T-cell (primary cell): ENCODE measurements at regions not wholly inside any gene's neighbourhood (a gene's known extent, or its start where the extent isn't known, plus 50 kb on each side); places are given as distances from the start of the nearest gene placed in this dataset.

ENCODE experiments used
- ATAC-seq, 4 experiments: fragments of 200-7000 bp in 3 of 4; fragments of 150-1000 bp in 1 of 4; cut with Tn5 transposase; replicated peaks in 1 of 4; 1 replicate in 3 of 4; 2 replicates in 1 of 4; pipeline ENCODE4 v1.10.0; 2021; ENCODE audit warnings: moderate library complexity in 3 of 4, mild to moderate bottlenecking in 2 of 4, moderate number of reproducible peaks in 1 of 4
- CTCF ChIA-PET, 2 donors: fragments of 300-600 bp; sonication (Branson Sonifier 250); formaldehyde crosslinking; loops; one replicate each; lab custom pipeline; 2022; ENCODE audit warnings: antibody characterized with exemption in 2 of 2; lab: Charles Lee
- POLR2A ChIA-PET, 2 donors: fragments of 300-600 bp; sonication (Branson Sonifier 250); formaldehyde crosslinking; loops; one replicate each; lab custom pipeline; 2022; ENCODE audit warnings: antibody characterized with exemption in 2 of 2; lab: Charles Lee
- DNase-seq, 35 experiments: peaks; one replicate each; pipeline versions ENCODE4 v3.0.0 to v3.0.0-alpha.2; 2013 to 2023
- H3K27ac ChIP-seq: one replicate; pipeline ENCODE4 v1.5.1; 2013; ENCODE audit warnings: low read length
- H3K27me3 ChIP-seq, 2 experiments: replicated peaks in 1 of 2; 1 replicate in 1 of 2; 2 replicates in 1 of 2; pipeline versions ENCODE4 v1.6.1 to v1.7.0; 2013; ENCODE audit warnings: low read length in 1 of 2, mixed read lengths in 1 of 2; ENCODE audit not compliant: control insufficient read depth in 2 of 2, insufficient read depth in 2 of 2; ENCODE audit errors: extremely low read depth in 1 of 2
- H3K36me3 ChIP-seq, 2 donors: 1 replicate in 1 of 2; 2 replicates in 1 of 2; pipeline versions ENCODE4 v1.6.1 to v1.7.0; 2013; ENCODE audit warnings: low read length in 1 of 2; ENCODE audit not compliant: control insufficient read depth in 2 of 2, insufficient read depth in 1 of 2; ENCODE audit errors: extremely low read depth in 1 of 2
- H3K4me1 ChIP-seq, 2 experiments: 1 replicate in 1 of 2; 2 replicates in 1 of 2; pipeline versions ENCODE4 v1.6.1 to v1.7.0; 2013; ENCODE audit warnings: low read length in 2 of 2, mixed read lengths in 1 of 2; ENCODE audit not compliant: insufficient read depth in 2 of 2, control insufficient read depth in 1 of 2; ENCODE audit errors: extremely low read depth in 1 of 2
- H3K4me3 ChIP-seq, 2 donors: 1 replicate in 1 of 2; 2 replicates in 1 of 2; pipeline versions ENCODE4 v1.5.1 to v1.7.0; 2013; ENCODE audit warnings: mild to moderate bottlenecking in 2 of 2, low read length in 1 of 2, moderate library complexity in 1 of 2; ENCODE audit not compliant: control insufficient read depth in 1 of 2; ENCODE audit errors: extremely low read depth in 1 of 2
- H3K9me3 ChIP-seq: 2 replicates; pipeline ENCODE4 v1.7.0; 2013
- H3K27ac Mint-ChIP-seq, 2 donors: one replicate each; pipeline ENCODE4 v1.8.0; 2020 to 2021; ENCODE audit warnings: mild to moderate bottlenecking in 2 of 2, mixed read lengths in 2 of 2
- H3K27me3 Mint-ChIP-seq, 2 donors: one replicate each; pipeline ENCODE4 v1.8.0; 2021 to 2022; ENCODE audit warnings: mixed read lengths in 2 of 2
- H3K36me3 Mint-ChIP-seq: one replicate; pipeline ENCODE4 v1.8.0; 2021; ENCODE audit warnings: mixed read lengths
- H3K4me1 Mint-ChIP-seq, 3 donors: one replicate each; pipeline ENCODE4 v1.8.0; 2020 to 2022; ENCODE audit warnings: mixed read lengths in 3 of 3, mild to moderate bottlenecking in 1 of 3
- H3K4me3 Mint-ChIP-seq, 3 donors: one replicate each; pipeline ENCODE4 v1.8.0; 2020 to 2022; ENCODE audit warnings: mild to moderate bottlenecking in 3 of 3, mixed read lengths in 3 of 3, moderate library complexity in 3 of 3
- H3K9me3 Mint-ChIP-seq, 3 donors: one replicate each; pipeline ENCODE4 v1.8.0; 2020 to 2022; ENCODE audit warnings: mixed read lengths in 3 of 3
- WGBS: methylation state at CpG from one replicate; pipeline ENCODE4 v1.1.5; 2013; ENCODE audit warnings: missing lambda C conversion rate; ENCODE audit not compliant: insufficient coverage; 5-methylcytosine and 5-hydroxymethylcytosine counted together

DNA sequence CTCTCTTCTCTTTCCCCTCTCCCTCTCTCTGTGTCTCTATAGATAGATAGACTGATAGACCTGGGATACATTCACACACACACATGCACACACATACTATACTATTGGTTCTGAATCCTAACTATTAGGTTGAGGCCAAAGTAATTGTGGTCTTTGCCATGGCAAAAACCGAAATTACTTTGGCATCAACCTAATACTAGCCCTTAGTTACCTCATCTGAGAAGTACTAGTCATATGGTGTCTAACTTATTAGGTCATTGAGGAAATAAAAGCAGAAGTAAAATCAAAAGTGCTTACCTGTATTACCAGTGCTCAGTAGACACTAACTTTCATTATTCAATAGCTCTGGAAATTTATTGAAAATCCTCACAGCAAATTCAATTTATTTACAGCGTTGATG lies 451.5 kb downstream of the EPHA4 start:
- DNase-seq (no peak), ATAC-seq (no peak)
- Histone ChIP-seq H3K4me3 (no peak overlapping the region), H3K4me1 (no peaks in the 10 kb centered on the region), H3K27ac (no peak overlapping the region), H3K9me3 (no peaks in the 10 kb centered on the region), H3K27me3 (peaks cover 0 to 5% of the 10 kb centered on the region in 2 experiments), H3K36me3 (no peaks in the 10 kb centered on the region)
- POLR2A ChIA-PET, result no interaction called here
- CTCF ChIA-PET, result no interaction called here
- Mint-ChIP-seq H3K4me1 (no peaks in the 10 kb centered on the region), H3K4me3 (no peak overlapping the region), H3K27ac (no peak overlapping the region), H3K9me3 (no peaks in the 10 kb centered on the region), H3K27me3 (peaks cover 8 to 11% of the 10 kb centered on the region in 2 donors), H3K36me3 (no peaks in the 10 kb centered on the region)
- WGBS, result no CpG with 5 or more reads among the region's 2 CpGs

- peaks cover 8 to 15% of the 10 kb centered on the region in 2 donors for H3K27me3 Mint-ChIP-seq
- no peak overlapping the region for H3K27ac ChIP-seq
- no peak overlapping the region for H3K4me3 ChIP-seq
- DNase-seq (no peak), ATAC-seq (no peak)
- H3K4me3 Mint-ChIP-seq, result no peak overlapping the region
- no peaks in the 10 kb centered on the region for H3K36me3 ChIP-seq
- H3K9me3 Mint-ChIP-seq, result peaks cover 7 to 10% (median 8%) of the 10 kb centered on the region in 3 donors
- no peaks in the 10 kb centered on the region for H3K9me3 ChIP-seq
- H3K4me1 ChIP-seq, result no peaks in the 10 kb centered on the region
- H3K27ac Mint-ChIP-seq, result no peak overlapping the region
- no CpG with 5 or more reads among the region's 3 CpGs for WGBS
- H3K27me3 ChIP-seq, result peaks cover 0 to 5% of the 10 kb centered on the region in 2 experiments
- H3K36me3 Mint-ChIP-seq, result no peaks in the 10 kb centered on the region
- ChIA-PET CTCF (interaction anchor here in 1 of 2 donors (0.6 kb wide), 1 partner anchor 13 kb away, joined by 4 read pairs; no protein-coding TSS in a partner anchor), POLR2A (no interaction called here)
- no peaks in the 10 kb centered on the region for H3K4me1 Mint-ChIP-seq
Measured at GRCh38 chr2:221123396-221123795, 448.7 kb downstream of the EPHA4 start.

DNA sequence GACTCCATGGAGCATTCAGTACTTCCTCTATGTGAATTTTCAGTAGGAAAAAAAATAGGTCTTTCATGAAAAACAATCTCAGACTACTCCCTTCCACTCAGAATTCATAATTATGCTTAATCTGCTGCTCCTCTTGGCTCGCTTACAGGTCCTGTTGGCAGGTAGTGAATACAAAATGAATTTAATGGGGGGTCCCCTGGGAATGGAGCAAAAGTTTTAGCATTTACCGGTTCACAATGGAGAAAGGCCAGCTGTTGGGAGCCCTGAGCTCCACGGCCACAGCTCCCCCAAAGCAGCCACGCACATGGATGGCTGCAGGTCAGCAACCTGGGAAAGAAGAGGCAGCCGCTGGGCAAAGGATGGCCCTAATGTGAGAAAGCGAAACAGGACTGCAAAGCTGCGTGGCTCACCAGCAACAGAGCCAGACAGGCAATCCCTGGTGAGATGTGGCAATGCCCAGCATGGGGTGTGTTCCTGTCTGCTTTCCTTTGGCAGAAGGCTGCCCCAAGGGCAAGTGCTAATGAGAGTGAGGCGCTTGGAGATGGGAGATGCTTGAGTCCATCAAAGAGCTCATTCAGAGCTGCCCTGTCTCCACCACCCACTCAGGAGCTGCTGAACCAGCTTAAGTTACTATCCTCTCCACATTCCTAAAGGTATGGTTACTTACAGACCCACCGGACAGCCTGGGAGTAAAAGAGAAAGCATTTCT lies 447.4 kb downstream of the EPHA4 start:
- H3K27ac Mint-ChIP-seq, result no peak overlapping the region
- H3K27me3 Mint-ChIP-seq, result peaks cover 7 to 8% of the 10 kb centered on the region in 2 donors
- no peaks in the 10 kb centered on the region for H3K9me3 ChIP-seq
- ATAC-seq, result no peak
- no peaks in the 10 kb centered on the region for H3K36me3 Mint-ChIP-seq
- H3K4me1 ChIP-seq, result no peaks in the 10 kb centered on the region
- no peaks in the 10 kb centered on the region for H3K36me3 ChIP-seq
- 83% methylated on average over 7 of the region's 9 CpGs for WGBS
- ChIA-PET POLR2A (no interaction called here), CTCF (no interaction called here)
- no peak for DNase-seq
- no peak overlapping the region for H3K4me3 ChIP-seq
- H3K4me1 Mint-ChIP-seq, result no peaks in the 10 kb centered on the region
- H3K9me3 Mint-ChIP-seq, result peaks cover 7 to 10% (median 8%) of the 10 kb centered on the region in 3 donors
- H3K27ac ChIP-seq, result no peak overlapping the region
- peaks cover 0 to 5% of the 10 kb centered on the region in 2 experiments for H3K27me3 ChIP-seq
- H3K4me3 Mint-ChIP-seq, result no peak overlapping the region

GRCh38 chr2:221125691-221126090 lies 446.4 kb downstream of the EPHA4 start:
- H3K4me1 Mint-ChIP-seq, result no peaks in the 10 kb centered on the region
- ChIA-PET POLR2A (no interaction called here), CTCF (interaction anchor here in 1 of 2 donors (0.6 kb wide), 1 partner anchor 94 kb away, joined by 3 read pairs; no protein-coding TSS in a partner anchor)
- Histone ChIP-seq H3K4me3 (no peak overlapping the region), H3K36me3 (no peaks in the 10 kb centered on the region), H3K27ac (no peak overlapping the region), H3K4me1 (no peaks in the 10 kb centered on the region), H3K9me3 (no peaks in the 10 kb centered on the region), H3K27me3 (peaks cover 0 to 5% of the 10 kb centered on the region in 2 experiments)
- peaks cover 7 to 10% (median 8%) of the 10 kb centered on the region in 3 donors for H3K9me3 Mint-ChIP-seq
- ATAC-seq (no peak), DNase-seq (no peak)
- H3K36me3 Mint-ChIP-seq, result no peaks in the 10 kb centered on the region
- H3K27ac Mint-ChIP-seq, result no peak overlapping the region
- WGBS, result no CpG with 5 or more reads among the region's 3 CpGs
- H3K27me3 Mint-ChIP-seq, result peaks cover 6 to 7% of the 10 kb centered on the region in 2 donors
- H3K4me3 Mint-ChIP-seq, result no peak overlapping the region

GRCh38 chr2:221129657-221130056 lies 442.4 kb downstream of the EPHA4 start:
- ATAC-seq (no peak), DNase-seq (no peak)
- no peak overlapping the region for H3K27ac ChIP-seq
- ChIA-PET CTCF (no interaction called here), POLR2A (no interaction called here)
- no peak overlapping the region for H3K4me3 ChIP-seq
- Mint-ChIP-seq H3K9me3 (peaks cover 7 to 10% (median 8%) of the 10 kb centered on the region in 3 donors), H3K27ac (no peak overlapping the region), H3K4me1 (no peaks in the 10 kb centered on the region), H3K4me3 (no peak overlapping the region), H3K27me3 (peaks cover 0 to 4% of the 10 kb centered on the region in 2 donors), H3K36me3 (no peaks in the 10 kb centered on the region)
- no peaks in the 10 kb centered on the region for H3K4me1 ChIP-seq
- no peaks in the 10 kb centered on the region for H3K9me3 ChIP-seq
- no CpG with 5 or more reads among the region's 1 CpG for WGBS
- no peaks in the 10 kb centered on the region for H3K36me3 ChIP-seq
- H3K27me3 ChIP-seq, result peaks cover 0 to 3% of the 10 kb centered on the region in 2 experiments

GRCh38 chr2:221130431-221130830 lies 441.7 kb downstream of the EPHA4 start:
- no peak overlapping the region for H3K4me3 Mint-ChIP-seq
- H3K4me1 ChIP-seq, result no peaks in the 10 kb centered on the region
- H3K9me3 Mint-ChIP-seq, result peaks cover 7 to 10% (median 8%) of the 10 kb centered on the region in 3 donors
- H3K27ac ChIP-seq, result no peak overlapping the region
- H3K27ac Mint-ChIP-seq, result no peak overlapping the region
- DNase-seq, result no peak
- H3K4me3 ChIP-seq, result no peak overlapping the region
- H3K36me3 ChIP-seq, result no peaks in the 10 kb centered on the region
- no peaks in the 10 kb centered on the region for H3K4me1 Mint-ChIP-seq
- H3K27me3 Mint-ChIP-seq, result peaks cover 0 to 4% of the 10 kb centered on the region in 2 donors
- ChIA-PET POLR2A (no interaction called here), CTCF (no interaction called here)
- H3K36me3 Mint-ChIP-seq, result no peaks in the 10 kb centered on the region
- no peaks in the 10 kb centered on the region for H3K27me3 ChIP-seq
- H3K9me3 ChIP-seq, result no peaks in the 10 kb centered on the region
- no peak for ATAC-seq
- WGBS, result 0% methylated on average over 1 of the region's 1 CpG
